ENCODE measurements at regions not wholly inside any gene's neighbourhood (a gene's known extent, or its start where the extent isn't known, plus 50 kb on each side); places are given as distances from the start of the nearest gene placed in this dataset.

DNA sequence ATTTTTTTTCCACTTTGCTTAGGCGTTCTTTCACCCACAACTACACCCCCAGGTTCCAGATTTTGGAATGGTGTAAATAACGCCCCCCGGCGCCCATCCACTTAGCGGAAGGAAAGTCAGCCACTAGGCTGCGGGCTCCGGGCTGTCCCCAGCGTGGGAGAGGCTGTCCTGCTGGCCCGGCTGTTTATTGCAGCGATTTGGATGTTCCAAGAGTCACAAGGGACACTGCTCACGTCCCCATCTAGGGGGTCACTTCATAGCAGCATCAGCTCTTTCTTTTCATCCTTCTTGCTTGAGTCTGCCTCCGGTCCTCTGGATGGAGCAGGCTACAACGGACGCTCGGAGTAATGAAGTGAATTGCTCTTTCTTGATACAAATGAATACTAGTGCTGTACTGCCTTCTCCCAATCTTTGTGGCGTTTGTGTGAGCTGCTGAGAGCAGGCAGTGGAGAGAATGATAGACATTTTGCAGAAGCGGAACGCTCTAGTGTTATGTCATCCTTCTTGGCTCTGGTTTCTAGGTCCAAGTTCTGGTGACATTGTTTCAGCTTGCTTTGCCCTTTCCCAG is 50.7 kb upstream of the PAIP2B start:
- DNase-seq (ENCODE audit: low read depth): peak; percentile 10

DNA sequence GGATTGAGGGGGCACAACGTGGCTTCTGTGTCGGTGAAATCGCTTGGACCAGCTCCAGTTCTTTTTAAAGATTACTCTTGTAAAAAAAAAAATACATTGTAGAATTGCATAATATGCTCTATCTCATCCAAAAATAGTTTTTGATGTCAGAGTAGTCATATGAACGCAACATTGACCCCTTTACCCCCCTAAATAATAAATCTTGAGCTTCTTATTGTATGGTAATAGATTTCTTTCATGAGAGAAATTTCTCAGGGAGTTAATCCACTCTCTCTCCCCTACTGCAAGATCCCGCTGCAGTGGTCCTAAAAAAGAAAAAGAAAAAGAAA is 50.2 kb upstream of the PAIP2B start:
- no peak for DNase-seq (ENCODE audit: low read depth)

DNA sequence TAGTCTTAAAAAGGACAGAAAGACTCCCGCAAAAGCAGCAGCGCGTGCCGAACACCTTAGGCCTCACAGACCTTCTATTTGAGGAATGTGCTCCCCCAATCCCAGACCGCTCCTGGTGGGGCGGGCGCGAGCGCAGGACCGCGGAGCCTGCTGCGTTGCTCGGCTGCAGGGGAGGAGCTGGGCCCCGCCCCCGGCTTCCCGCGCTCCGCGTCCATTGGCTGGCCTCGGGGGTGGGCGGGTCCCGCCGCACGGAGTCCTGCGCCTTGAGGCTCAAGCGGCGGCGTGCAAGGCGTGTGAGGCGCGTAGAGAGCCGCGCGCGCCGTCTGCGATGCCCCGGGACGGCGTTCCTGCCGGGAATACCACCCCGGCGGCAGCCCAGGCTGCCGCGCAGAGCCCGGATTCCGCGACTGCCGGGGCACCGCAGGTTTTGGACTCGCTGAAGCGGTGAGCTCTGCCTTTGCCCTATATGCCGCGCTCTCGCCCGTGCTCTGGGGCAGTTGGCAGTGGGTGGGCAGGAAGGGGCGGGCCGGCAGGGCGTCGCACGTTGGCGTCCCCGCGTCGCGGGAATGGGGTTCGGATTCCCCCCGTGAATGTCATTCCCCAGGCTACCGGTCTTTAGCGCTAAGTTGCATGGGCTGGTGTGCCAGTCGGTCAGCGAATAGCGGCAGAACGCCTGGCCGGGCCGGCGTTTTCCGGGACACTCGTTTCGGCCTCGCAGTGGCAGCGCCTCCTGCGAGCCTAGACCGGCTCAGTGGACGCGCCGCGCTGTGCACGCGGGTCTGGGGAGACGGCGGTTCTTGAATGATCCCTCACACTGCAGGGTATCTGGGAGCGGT is 49.6 kb upstream of the PAIP2B start:
- DNase-seq (ENCODE audit: low read depth): peak; percentile 91

Data from activated T-cell treated with anti-CD3 and anti-CD28 coated beads for 48 hours (primary cell).